ENCODE measurements at regions not wholly inside any gene's neighbourhood (a gene's known extent, or its start where the extent isn't known, plus 50 kb on each side); places are given as distances from the start of the nearest gene placed in this dataset.
"Not testable (repeated sequence)": the region's sequence is repeated elsewhere in the genome, so short reads cannot be mapped to it uniquely, and the experiment has no call there.

GRCh38 chrX:43283187-43283586, 372.9 kb upstream of the MAOA start:
- no peak for ATAC-seq
- no peak overlapping the region for H3K27ac Mint-ChIP-seq
- no peaks in the 10 kb centered on the region for H3K27me3 Mint-ChIP-seq
- no peak overlapping the region for H3K4me3 Mint-ChIP-seq
- H3K9me3 Mint-ChIP-seq, result no peaks in the 10 kb centered on the region
- H3K4me1 Mint-ChIP-seq, result no peaks in the 10 kb centered on the region
- H3K36me3 Mint-ChIP-seq, result no peaks in the 10 kb centered on the region

GRCh38 chrX:43311625-43312024, 344.5 kb upstream of the MAOA start:
- H3K27ac Mint-ChIP-seq, ATAC-seq, H3K9me3 Mint-ChIP-seq, H3K36me3 Mint-ChIP-seq, H3K4me3 Mint-ChIP-seq, H3K4me1 Mint-ChIP-seq, H3K27me3 Mint-ChIP-seq: not testable (repeated sequence)

- H3K9me3 Mint-ChIP-seq, result no peaks in the 10 kb centered on the region
- no peak overlapping the region for H3K27ac Mint-ChIP-seq
- no peaks in the 10 kb centered on the region for H3K27me3 Mint-ChIP-seq
- H3K4me1 Mint-ChIP-seq, result no peaks in the 10 kb centered on the region
- no peak overlapping the region for H3K4me3 Mint-ChIP-seq
- no peaks in the 10 kb centered on the region for H3K36me3 Mint-ChIP-seq
- no peak for ATAC-seq
Observed at GRCh38 chrX:43313035-43313434, 343.1 kb upstream of the MAOA start.

- H3K36me3 Mint-ChIP-seq, result no peaks in the 10 kb centered on the region
- no peaks in the 10 kb centered on the region for H3K27me3 Mint-ChIP-seq
- no peak overlapping the region for H3K27ac Mint-ChIP-seq
- no peaks in the 10 kb centered on the region for H3K9me3 Mint-ChIP-seq
- ATAC-seq, result no peak
- H3K4me1 Mint-ChIP-seq, result no peaks in the 10 kb centered on the region
- no peak overlapping the region for H3K4me3 Mint-ChIP-seq
Observed at GRCh38 chrX:43314525-43314924, 341.6 kb upstream of the MAOA start.

- no peak for ATAC-seq
- Mint-ChIP-seq H3K4me3 (no peak overlapping the region), H3K9me3 (no peaks in the 10 kb centered on the region), H3K4me1 (no peaks in the 10 kb centered on the region), H3K36me3 (no peaks in the 10 kb centered on the region), H3K27me3 (no peaks in the 10 kb centered on the region), H3K27ac (no peak overlapping the region)
Observed at GRCh38 chrX:43315622-43316021, 340.5 kb upstream of the MAOA start.

- no peaks in the 10 kb centered on the region for H3K36me3 Mint-ChIP-seq
- no peak for ATAC-seq
- H3K4me1 Mint-ChIP-seq, result peaks cover under 1% of the 10 kb centered on the region
- H3K9me3 Mint-ChIP-seq, result no peaks in the 10 kb centered on the region
- no peaks in the 10 kb centered on the region for H3K27me3 Mint-ChIP-seq
- no peak overlapping the region for H3K27ac Mint-ChIP-seq
- no peak overlapping the region for H3K4me3 Mint-ChIP-seq
Observed at GRCh38 chrX:43316146-43316545, 340.0 kb upstream of the MAOA start.

- Mint-ChIP-seq H3K27ac (no peak overlapping the region), H3K27me3 (no peaks in the 10 kb centered on the region), H3K4me3 (no peak overlapping the region), H3K36me3 (peaks cover 7% of the 10 kb centered on the region), H3K4me1 (peaks cover 8% of the 10 kb centered on the region), H3K9me3 (peaks cover 6% of the 10 kb centered on the region)
- no peak for ATAC-seq
Observed at GRCh38 chrX:43317378-43317777, 338.7 kb upstream of the MAOA start.

GRCh38 chrX:43328358-43328946, 327.6 kb upstream of the MAOA start:
- no peak overlapping the region for H3K4me3 Mint-ChIP-seq
- peaks cover 3% of the 10 kb centered on the region for H3K9me3 Mint-ChIP-seq
- H3K27me3 Mint-ChIP-seq, result no peaks in the 10 kb centered on the region
- no peak overlapping the region for H3K27ac Mint-ChIP-seq
- H3K36me3 Mint-ChIP-seq, result peaks cover 8% of the 10 kb centered on the region
- ATAC-seq, result no peak
- no peaks in the 10 kb centered on the region for H3K4me1 Mint-ChIP-seq

- Mint-ChIP-seq H3K27me3 (no peaks in the 10 kb centered on the region), H3K36me3 (no peaks in the 10 kb centered on the region), H3K4me3 (no peak overlapping the region), H3K27ac (no peak overlapping the region), H3K4me1 (no peaks in the 10 kb centered on the region), H3K9me3 (peaks cover 3% of the 10 kb centered on the region)
- ATAC-seq, result no peak
Observed at GRCh38 chrX:43333543-43333942, 322.6 kb upstream of the MAOA start.

GRCh38 chrX:43345166-43345565, 310.9 kb upstream of the MAOA start:
- Mint-ChIP-seq H3K4me3 (no peak overlapping the region), H3K36me3 (no peaks in the 10 kb centered on the region), H3K9me3 (no peaks in the 10 kb centered on the region), H3K4me1 (peaks cover 43% of the 10 kb centered on the region), H3K27ac (peak overlapping the region; percentile 65), H3K27me3 (no peaks in the 10 kb centered on the region)
- ATAC-seq, result peak; percentile 60

- no peaks in the 10 kb centered on the region for H3K27me3 Mint-ChIP-seq
- H3K27ac Mint-ChIP-seq, result no peak overlapping the region
- peaks cover 30% of the 10 kb centered on the region for H3K4me1 Mint-ChIP-seq
- no peaks in the 10 kb centered on the region for H3K36me3 Mint-ChIP-seq
- no peaks in the 10 kb centered on the region for H3K9me3 Mint-ChIP-seq
- H3K4me3 Mint-ChIP-seq, result no peak overlapping the region
- no peak for ATAC-seq
Observed at GRCh38 chrX:43349363-43349762, 306.7 kb upstream of the MAOA start.

DNA sequence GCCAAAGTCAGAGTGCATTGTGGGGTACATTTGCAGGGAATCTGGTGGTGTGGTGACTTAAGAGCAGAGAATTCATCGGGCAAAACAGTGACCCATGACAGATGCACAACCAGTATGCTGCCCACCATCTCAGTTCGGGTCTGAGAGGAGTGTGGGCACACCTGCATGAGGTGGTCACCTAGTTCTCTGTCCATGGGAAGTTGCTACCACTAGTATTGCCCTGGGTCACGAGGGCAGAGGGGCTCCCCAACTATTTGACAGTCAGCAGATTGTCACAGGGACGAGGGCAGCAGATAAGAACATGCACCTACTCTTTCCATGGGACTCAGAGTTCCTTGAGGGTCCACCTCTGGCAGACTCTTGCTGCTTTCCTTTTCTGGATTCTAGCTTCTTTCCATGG, 305.2 kb upstream of the MAOA start:
- H3K9me3 Mint-ChIP-seq, result no peaks in the 10 kb centered on the region
- no peaks in the 10 kb centered on the region for H3K36me3 Mint-ChIP-seq
- no peak for ATAC-seq
- H3K27me3 Mint-ChIP-seq, result no peaks in the 10 kb centered on the region
- H3K27ac Mint-ChIP-seq, result no peak overlapping the region
- H3K4me3 Mint-ChIP-seq, result no peak overlapping the region
- H3K4me1 Mint-ChIP-seq, result peaks cover 14% of the 10 kb centered on the region

- no peaks in the 10 kb centered on the region for H3K9me3 Mint-ChIP-seq
- no peaks in the 10 kb centered on the region for H3K27me3 Mint-ChIP-seq
- H3K4me3 Mint-ChIP-seq, result no peak overlapping the region
- no peaks in the 10 kb centered on the region for H3K4me1 Mint-ChIP-seq
- no peak overlapping the region for H3K27ac Mint-ChIP-seq
- no peak for ATAC-seq
- no peaks in the 10 kb centered on the region for H3K36me3 Mint-ChIP-seq
Observed at GRCh38 chrX:43357741-43358140, 298.4 kb upstream of the MAOA start.

- Mint-ChIP-seq H3K36me3 (no peaks in the 10 kb centered on the region), H3K9me3 (peaks cover 4% of the 10 kb centered on the region), H3K27ac (no peak overlapping the region), H3K4me1 (peaks cover 6% of the 10 kb centered on the region), H3K4me3 (no peak overlapping the region), H3K27me3 (no peaks in the 10 kb centered on the region)
- ATAC-seq, result no peak
Observed at GRCh38 chrX:43373032-43373431, 283.1 kb upstream of the MAOA start.

DNA sequence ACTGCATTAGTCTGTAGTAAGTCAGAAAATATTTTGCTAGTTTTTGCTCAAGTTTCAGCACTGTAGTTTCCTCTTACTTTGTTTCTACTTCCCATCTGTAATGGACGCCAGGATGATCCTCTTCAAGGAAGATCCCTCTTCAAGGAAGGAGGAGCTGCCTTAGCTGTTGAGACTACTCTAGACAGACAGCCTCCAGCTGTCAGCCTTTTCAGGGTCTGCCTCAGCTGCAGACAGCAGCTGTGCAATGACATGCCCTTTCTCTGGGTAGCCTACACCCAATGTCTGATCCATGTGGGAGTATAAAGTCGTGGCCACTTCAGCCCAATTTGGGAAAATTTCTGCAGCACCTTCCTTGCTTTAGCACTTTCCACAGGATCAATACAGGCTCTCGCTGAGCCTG, 281.0 kb upstream of the MAOA start:
- Mint-ChIP-seq H3K27me3 (no peaks in the 10 kb centered on the region), H3K27ac (no peak overlapping the region)

GRCh38 chrX:43380704-43381103, 275.4 kb upstream of the MAOA start:
- Mint-ChIP-seq H3K9me3 (peaks cover 9% of the 10 kb centered on the region), H3K27ac (no peak overlapping the region), H3K4me3 (no peak overlapping the region), H3K36me3 (peaks cover 13% of the 10 kb centered on the region), H3K27me3 (no peaks in the 10 kb centered on the region), H3K4me1 (no peaks in the 10 kb centered on the region)
- no peak for ATAC-seq

More for the DNA sequence above, 281.0 kb upstream of the MAOA start:
- H3K4me1 Mint-ChIP-seq, result peaks cover 6% of the 10 kb centered on the region
- no peaks in the 10 kb centered on the region for H3K36me3 Mint-ChIP-seq
- H3K4me3 Mint-ChIP-seq, result no peak overlapping the region
- peaks cover 2% of the 10 kb centered on the region for H3K9me3 Mint-ChIP-seq
- ATAC-seq, result no peak

- Mint-ChIP-seq H3K4me3 (no peak overlapping the region), H3K4me1 (no peaks in the 10 kb centered on the region), H3K9me3 (peaks cover 6% of the 10 kb centered on the region), H3K27ac (no peak overlapping the region), H3K27me3 (no peaks in the 10 kb centered on the region), H3K36me3 (peaks cover 5% of the 10 kb centered on the region)
- no peak for ATAC-seq
Observed at GRCh38 chrX:43386875-43387274, 269.2 kb upstream of the MAOA start.

Measured in stimulated activated memory B cell treated with anti-CD40 and anti-IgM and Interleukin-4, amounts not matched to agents 10 μg/mL and 1 μg/mL and 100 μg/mL, for 72 hours (primary cell).